ENCODE measurements at regions not wholly inside any gene's neighbourhood (a gene's known extent, or its start where the extent isn't known, plus 50 kb on each side); places are given as distances from the start of the nearest gene placed in this dataset.

DNA sequence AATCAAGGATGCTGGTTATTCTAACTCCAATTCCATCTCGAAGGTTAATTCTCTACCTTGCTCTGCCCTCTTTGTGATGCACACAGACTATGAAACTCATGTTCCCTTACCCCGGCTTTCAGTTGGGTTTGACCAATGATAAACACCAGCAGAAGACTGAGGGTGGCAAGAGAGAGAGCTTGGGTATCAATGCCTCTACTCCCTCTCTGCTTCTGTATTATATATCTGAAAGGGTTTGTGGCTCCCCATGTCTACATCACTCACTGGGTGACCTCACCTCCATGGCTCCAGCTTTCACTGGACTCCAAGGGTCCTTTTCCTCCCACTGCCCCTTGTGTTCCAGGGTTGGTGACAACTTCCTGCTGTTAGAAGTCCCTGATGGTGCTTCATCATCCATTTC is 659.0 kb upstream of the TBX3 start:
- no peaks in the 10 kb centered on the region for H3K4me1 ChIP-seq
- WGBS, 2 donors, result 95 to 97% methylated on average over 2 of the region's 2 CpGs
- intact Hi-C loops (cut with DNase I), result no loop called here
- no peaks in the 10 kb centered on the region for H3K36me3 ChIP-seq
- H3K27me3 ChIP-seq, result no peaks in the 10 kb centered on the region
- no peak for DNase-seq
- TF ChIP-seq, protein P1, sequence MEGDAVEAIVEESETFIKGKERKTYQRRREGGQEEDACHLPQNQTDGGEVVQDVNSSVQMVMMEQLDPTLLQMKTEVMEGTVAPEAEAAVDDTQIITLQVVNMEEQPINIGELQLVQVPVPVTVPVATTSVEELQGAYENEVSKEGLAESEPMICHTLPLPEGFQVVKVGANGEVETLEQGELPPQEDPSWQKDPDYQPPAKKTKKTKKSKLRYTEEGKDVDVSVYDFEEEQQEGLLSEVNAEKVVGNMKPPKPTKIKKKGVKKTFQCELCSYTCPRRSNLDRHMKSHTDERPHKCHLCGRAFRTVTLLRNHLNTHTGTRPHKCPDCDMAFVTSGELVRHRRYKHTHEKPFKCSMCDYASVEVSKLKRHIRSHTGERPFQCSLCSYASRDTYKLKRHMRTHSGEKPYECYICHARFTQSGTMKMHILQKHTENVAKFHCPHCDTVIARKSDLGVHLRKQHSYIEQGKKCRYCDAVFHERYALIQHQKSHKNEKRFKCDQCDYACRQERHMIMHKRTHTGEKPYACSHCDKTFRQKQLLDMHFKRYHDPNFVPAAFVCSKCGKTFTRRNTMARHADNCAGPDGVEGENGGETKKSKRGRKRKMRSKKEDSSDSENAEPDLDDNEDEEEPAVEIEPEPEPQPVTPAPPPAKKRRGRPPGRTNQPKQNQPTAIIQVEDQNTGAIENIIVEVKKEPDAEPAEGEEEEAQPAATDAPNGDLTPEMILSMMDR (IDR thresholded peaks at IDR 0.05), result no peak
- no peak for TF ChIP-seq POLR2A (IDR thresholded peaks at IDR 0.05)
- H3K27ac ChIP-seq, result no peak overlapping the region
- no peaks in the 10 kb centered on the region for H3K9me3 ChIP-seq
- no peak overlapping the region for H3K4me3 ChIP-seq (replicated peaks in 1 of 3)

DNA sequence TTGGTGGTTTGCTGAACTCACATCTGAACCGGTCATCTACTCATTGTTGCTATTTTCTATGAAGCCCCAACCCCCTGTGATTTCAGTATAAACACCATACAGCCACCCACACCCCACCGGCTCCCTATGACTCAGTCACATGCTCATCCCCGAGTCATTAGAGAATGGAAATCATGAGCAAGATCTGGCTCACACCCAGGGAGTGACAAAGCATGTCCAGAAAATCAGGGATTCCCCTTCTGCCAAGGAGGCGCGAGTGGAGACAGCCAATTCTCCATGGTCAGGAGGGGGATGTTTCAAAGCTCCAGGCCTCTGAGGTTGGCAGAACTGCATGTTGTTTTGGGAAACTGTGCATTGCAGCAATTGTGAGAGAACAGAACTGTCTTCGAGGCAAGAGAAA is 657.5 kb upstream of the TBX3 start:
- H3K27me3 ChIP-seq, result no peaks in the 10 kb centered on the region
- H3K36me3 ChIP-seq, result no peaks in the 10 kb centered on the region
- no peak overlapping the region for H3K4me3 ChIP-seq (replicated peaks in 1 of 3)
- TF ChIP-seq, protein P1 (IDR thresholded peaks at IDR 0.05), result no peak
- peak; percentile 42 to 64 for DNase-seq
- no peaks in the 10 kb centered on the region for H3K9me3 ChIP-seq
- intact Hi-C loops (cut with DNase I), result no loop called here
- H3K4me1 ChIP-seq, result no peaks in the 10 kb centered on the region
- WGBS, 2 donors, result 44 to 46% methylated on average over 6 of the region's 6 CpGs
- peak overlapping the region in 2 of 3 donors; percentile 19 to 20 for H3K27ac ChIP-seq

DNA sequence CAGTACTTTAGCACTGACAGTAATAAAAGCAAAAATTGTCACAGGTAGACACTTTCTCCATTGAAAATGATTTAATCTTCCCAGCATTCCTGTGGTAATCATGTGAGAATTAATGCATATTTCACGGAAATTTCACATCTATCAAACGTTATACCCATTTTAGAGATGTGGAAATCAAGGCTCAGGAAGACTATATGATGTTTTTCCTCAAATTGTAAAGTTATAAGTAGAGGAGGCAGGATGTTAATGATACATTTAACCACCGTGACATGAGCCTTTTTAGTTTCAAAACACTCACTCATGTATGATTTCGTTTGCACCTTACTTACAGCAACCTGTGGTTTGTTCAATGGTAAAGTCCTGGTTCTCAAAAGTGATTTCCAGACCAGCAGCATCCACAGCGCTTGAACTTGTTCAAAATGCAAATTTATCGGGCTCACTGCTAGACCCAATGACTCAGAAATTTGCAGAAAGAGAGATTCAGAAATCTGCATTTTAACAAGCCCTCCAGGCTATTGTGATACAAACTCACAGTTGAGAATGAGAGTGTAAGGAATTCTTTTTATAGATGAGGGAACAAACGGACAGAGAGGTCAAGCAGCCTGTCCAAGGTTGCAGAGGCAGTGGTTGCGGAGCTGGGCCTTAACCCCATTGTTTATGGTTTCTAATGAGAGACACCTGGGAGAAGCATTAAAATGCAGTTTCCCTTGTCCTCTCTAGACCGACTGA is 654.8 kb upstream of the TBX3 start:
- no peaks in the 10 kb centered on the region for H3K36me3 ChIP-seq
- H3K4me1 ChIP-seq, result no peaks in the 10 kb centered on the region
- no peak for DNase-seq
- peak overlapping the region in 1 of 3 donors; percentile 29 for H3K27ac ChIP-seq
- H3K9me3 ChIP-seq, result no peaks in the 10 kb centered on the region
- WGBS, 2 donors, result 88 to 89% methylated on average over 9 of the region's 9 CpGs
- no peak overlapping the region for H3K4me3 ChIP-seq (replicated peaks in 1 of 3)
- no peak for TF ChIP-seq POLR2A (IDR thresholded peaks at IDR 0.05)
- TF ChIP-seq, protein P1 (IDR thresholded peaks at IDR 0.05), result no peak
- intact Hi-C loops (cut with DNase I), result no loop called here
- no peaks in the 10 kb centered on the region for H3K27me3 ChIP-seq

DNA sequence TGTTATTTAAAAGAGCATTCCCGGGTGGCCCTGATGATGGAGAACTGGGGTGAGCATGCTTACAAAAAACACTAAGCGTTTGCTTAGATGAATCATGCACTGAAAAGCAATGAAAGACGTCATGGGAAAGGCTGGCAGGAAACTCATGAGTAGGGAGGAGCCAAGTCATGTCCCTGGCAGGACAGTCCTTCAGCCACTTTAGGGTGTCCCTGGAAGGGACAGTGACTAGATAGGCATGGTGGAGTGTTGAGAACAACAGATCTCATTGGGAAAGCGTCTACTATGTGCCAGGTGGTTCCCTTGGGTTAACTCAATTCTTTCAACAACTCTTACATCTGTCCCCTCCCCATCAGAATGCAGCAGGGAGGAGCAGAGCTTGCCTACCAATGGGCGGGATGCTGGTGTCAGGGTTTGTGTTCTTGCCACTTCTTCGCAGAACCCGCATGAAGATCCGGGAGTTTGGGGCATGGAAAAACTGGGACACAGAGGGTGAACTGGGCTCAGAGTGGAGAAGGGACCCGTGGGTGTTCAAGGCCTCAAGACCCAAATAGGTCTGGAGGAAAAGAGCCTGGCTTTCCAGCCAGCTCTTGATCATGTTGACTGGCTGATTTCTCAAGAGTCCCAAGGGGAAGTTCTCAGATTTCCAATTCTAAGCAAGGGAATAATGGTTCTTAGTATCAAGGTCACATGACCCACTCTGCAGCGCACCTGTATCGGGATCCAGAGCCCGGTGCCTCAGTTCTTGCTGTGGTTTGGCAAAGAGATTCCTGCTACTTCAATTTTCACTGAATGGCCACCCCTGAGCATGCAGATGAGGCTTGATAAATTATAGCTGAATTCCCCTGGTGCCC is 653.9 kb upstream of the TBX3 start:
- TF ChIP-seq, protein P1 (IDR thresholded peaks at IDR 0.05), result no peak
- TF ChIP-seq POLR2A (IDR thresholded peaks at IDR 0.05), result no peak
- Histone ChIP-seq H3K4me1 (no peaks in the 10 kb centered on the region), H3K36me3 (no peaks in the 10 kb centered on the region), H3K27me3 (no peaks in the 10 kb centered on the region), H3K27ac (peak overlapping the region in 2 of 3 donors; percentile 29 to 66), H3K9me3 (no peaks in the 10 kb centered on the region), H3K4me3 (replicated peaks in 1 of 3) (no peak overlapping the region)
- intact Hi-C loops (cut with DNase I), result no loop called here
- DNase-seq, result peak; percentile 9 to 15
- 54 to 62% methylated on average over 12 of the region's 12 CpGs for WGBS, 2 donors

DNA sequence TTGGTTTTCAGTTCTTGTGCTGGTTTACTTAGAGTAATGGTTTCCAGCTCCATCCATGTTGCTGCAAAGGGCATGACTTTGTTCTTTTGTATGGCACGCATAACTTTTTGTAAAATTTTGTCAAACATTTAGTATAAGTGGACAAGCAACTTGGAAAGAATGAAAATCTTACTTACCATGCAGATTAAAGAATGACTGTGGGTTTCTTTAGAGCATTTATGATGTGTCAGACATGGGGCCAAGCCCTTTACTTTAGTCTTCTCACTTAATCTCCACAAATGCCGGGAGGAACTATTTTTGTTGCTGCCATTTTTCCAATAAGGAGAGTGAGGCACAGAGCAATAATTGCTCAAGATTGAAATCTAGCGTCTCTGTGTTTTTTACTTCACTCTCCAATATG is 652.5 kb upstream of the TBX3 start:
- Histone ChIP-seq H3K4me3 (replicated peaks in 1 of 3) (no peak overlapping the region), H3K9me3 (no peaks in the 10 kb centered on the region), H3K36me3 (no peaks in the 10 kb centered on the region), H3K4me1 (no peaks in the 10 kb centered on the region), H3K27me3 (no peaks in the 10 kb centered on the region), H3K27ac (no peak overlapping the region)
- DNase-seq, result no peak
- intact Hi-C loops (cut with DNase I), result no loop called here
- 86 to 89% methylated on average over 3 of the region's 3 CpGs for WGBS, 2 donors
- TF ChIP-seq POLR2A (IDR thresholded peaks at IDR 0.05), result no peak
- TF ChIP-seq, protein P1 (IDR thresholded peaks at IDR 0.05), result no peak

All from thyroid gland (tissue), 4 donors.